Endometrium (tissue), 2 donors: ENCODE measurements at regions not wholly inside any gene's neighbourhood (a gene's known extent, or its start where the extent isn't known, plus 50 kb on each side); places are given as distances from the start of the nearest gene placed in this dataset.
"Not testable (repeated sequence)": the region's sequence is repeated elsewhere in the genome, so short reads cannot be mapped to it uniquely, and the experiment has no call there.

Experiments used
- FAIRE-seq: peaks from 2 replicates; lab custom pipeline; 2012; peaks lifted over from hg19 to GRCh38; lab: Jason Lieb, UNC
- donor health status: control.
- donor health status: control.

DNA sequence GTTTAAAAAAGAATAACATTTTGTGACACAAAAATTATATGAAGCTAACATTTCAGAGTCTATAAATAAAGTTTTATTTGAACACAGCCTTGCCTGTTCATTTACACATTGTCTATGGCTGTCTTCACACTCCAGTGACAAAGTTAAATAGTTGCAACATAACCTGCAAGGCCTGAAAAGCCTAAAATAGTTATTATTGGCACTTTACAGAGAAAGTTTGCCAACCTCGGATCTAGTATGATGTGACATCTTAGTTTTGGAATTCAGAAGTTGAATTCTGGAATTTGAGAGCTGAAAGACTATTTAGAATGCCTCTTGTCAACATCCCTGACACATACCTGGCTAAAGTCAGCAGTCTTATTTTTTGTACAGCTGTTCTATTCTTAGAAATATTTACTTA is 68.3 kb downstream of the DYRK2 start:
- no peak for FAIRE-seq

DNA sequence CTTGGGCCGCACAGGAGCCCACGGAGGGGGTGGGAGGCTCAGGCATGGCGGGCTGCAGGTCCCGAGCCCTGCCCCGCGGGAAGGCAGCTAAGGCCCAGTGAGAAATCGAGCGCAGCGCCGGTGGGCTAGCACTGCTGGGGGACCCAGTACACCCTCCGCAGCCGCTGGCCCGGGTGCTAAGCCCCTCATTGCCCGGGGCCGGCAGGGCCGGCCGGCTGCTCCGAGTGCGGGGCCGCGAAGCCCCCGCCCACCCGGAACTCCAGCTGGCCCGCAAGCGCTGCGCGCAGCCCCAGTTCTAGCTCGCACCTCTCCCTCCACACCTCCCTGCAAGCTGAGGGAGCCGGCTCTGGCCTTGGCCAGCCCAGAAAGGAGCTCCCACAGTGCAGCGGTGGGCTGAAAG is 70.8 kb downstream of the DYRK2 start:
- not testable (repeated sequence) for FAIRE-seq

GRCh38 chr12:67720351-67720856 is 71.9 kb downstream of the DYRK2 start:
- no peak for FAIRE-seq

GRCh38 chr12:67721248-67721647 is 72.7 kb downstream of the DYRK2 start:
- no peak for FAIRE-seq

GRCh38 chr12:67722296-67722695 is 73.8 kb downstream of the DYRK2 start:
- no peak for FAIRE-seq

DNA sequence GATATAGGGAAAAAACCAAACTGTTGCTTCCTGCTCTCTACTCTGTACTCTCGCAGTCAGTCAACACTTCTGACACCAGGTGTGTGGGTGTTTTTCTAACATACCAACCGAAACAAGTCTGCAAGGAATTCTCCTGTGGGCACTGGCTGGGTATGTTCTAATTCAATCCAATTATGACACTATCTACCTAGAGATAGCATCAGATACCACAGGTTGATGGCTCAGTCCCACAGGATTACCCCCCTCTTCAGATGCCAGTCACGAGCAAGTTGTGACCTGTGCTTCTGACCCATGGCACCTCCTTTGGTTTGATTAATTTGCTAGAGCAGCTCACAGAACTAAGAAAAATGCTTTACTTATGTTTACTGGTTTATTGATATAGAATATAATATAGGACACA is 78.3 kb downstream of the DYRK2 start:
- FAIRE-seq = no peak

- FAIRE-seq = peak; percentile 86
Observed at GRCh38 chr12:67727702-67728666, 79.4 kb downstream of the DYRK2 start.

DNA sequence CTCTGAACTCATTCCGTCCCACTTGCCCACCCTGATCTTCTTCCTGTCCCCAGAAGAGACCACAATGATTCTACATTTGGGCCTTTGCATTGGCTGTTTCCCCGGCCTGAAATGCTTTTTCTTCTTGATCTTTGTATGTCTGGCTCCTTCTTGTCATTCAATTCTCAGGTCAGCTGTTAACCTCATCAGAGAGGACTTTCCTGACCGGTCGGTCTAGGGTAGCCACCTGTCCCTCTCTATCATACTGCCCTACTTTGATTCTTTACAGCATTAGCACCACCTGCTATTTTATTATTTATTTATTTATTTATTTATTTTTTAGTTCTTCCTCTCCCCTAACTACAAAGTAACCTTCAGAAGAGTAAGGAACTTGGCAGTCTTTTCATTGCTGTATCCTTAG is 84.3 kb downstream of the DYRK2 start:
- FAIRE-seq = no peak

DNA sequence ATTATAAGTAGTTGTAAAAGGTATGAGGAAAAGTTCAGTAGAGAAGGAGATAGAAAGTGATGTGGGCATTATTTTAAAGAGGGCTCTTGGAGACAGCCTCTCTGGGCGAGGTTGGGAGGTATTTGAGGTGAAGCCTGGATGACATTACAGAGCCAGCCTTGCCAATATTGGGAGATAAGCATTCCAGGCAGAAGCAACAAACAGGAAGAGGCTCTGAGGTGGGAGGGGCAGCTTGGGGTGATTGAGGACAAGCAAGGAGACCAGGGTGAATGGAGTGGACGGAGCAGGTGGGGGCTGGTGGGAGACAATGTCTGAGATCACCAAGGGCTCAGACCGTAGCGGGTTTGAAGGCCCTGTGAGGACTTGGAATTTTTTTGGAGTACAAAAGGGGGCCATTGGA is 87.3 kb downstream of the DYRK2 start:
- no peak for FAIRE-seq

GRCh38 chr12:67740711-67741110 is 92.2 kb downstream of the DYRK2 start:
- FAIRE-seq = no peak

DNA sequence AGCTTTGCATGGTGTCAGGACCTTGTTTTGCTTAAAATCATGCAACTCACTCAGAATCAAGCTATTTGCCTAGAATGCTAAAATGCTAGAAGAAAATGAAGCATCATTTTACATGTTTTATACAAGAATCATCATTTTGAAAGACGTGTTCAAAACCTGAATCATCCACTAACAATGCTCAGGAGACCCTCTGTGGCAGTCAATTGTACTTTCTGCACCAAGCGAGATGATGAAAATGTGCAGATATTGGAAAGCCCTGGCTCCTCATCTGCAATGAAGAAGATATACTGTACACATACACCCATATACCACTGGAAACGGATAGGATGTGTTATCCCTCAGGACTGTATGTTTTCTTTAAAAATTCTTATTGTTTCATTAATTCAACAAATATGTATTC is 92.7 kb downstream of the DYRK2 start:
- no peak for FAIRE-seq

GRCh38 chr12:67742461-67742860 is 93.9 kb downstream of the DYRK2 start:
- no peak for FAIRE-seq

DNA sequence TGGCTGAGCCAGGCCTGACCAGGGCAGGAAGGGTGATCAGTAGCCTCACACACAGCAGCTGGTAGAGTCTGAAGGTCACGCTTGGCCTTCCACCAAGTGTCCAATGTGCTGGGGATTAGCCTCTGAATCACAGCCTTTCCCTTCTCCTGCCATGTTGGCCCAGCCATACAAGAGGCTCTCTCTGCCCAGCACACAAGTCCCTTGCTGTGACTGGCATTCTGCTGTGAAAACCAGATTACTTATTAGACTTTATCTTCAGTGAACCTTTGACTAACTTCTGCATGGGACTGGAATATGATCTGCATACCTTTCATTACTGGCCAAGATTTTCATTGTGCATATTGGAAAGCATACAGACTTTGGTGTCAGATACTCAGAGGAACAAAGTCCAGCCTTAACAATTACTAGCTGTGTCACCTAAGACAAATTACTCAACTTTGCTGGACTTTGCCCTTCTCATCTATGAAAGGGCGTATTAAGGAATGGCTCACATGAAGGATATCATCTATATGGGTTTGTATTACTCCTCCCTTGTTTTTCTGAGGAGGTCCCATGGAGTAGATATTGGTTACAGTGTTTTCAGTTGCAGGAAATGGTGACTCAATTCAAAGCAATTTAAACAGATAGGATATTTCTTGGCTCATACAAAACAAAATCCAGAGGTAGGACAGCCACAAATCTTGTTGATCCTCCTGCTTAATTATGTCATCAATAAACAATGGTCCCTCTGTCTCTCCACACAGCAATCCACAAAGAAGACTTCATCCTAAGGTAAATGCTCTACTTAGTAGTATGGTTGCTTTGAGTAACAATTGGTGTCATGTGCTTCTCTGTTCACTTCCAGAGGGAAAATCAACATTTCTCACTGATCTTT is 99.6 kb downstream of the DYRK2 start:
- FAIRE-seq = no peak

DNA sequence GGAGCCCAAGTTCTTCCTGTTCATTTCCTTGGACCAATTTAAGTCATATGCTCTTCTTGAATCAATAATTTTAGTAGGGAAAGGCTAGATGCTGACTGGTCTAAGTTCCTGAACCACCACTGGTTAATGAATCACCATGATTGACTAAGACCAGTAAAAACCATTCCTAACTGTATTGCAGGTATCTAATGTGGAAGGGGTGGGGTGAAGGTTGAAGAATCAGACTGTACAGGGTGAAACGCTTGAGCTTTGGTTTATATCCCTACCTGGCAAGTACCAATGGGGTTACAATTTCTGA is 100.1 kb downstream of the DYRK2 start:
- no peak for FAIRE-seq

GRCh38 chr12:67750513-67751183 is 102.1 kb downstream of the DYRK2 start:
- no peak for FAIRE-seq

DNA sequence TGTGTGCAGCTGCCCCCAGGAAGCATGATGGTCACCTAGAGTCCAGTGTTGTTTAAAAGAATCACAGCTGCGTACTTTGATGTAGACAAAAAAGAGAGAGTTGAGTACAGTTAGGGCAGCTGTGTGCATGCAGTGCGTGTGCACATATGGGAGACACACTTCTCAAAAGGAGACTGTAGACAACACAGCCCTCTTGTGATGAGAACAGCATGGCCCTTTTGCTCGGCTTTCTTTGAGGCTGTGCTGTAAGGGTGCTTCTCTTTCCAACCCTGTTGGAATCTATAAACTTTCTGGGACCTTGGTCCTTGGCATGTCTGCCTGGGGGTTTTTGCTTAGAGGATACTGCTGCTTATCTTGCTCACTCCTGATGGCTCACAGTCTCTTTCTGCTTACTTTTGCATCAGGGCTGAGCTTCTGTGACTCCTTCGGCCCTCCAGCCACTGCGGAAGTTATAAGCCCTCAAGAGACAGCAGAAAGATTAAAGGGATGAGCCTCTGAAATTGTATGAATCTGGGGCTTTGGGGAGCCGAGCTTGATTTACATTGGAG is 102.9 kb downstream of the DYRK2 start:
- FAIRE-seq = no peak

GRCh38 chr12:67752226-67752732 is 103.7 kb downstream of the DYRK2 start:
- no peak for FAIRE-seq

DNA sequence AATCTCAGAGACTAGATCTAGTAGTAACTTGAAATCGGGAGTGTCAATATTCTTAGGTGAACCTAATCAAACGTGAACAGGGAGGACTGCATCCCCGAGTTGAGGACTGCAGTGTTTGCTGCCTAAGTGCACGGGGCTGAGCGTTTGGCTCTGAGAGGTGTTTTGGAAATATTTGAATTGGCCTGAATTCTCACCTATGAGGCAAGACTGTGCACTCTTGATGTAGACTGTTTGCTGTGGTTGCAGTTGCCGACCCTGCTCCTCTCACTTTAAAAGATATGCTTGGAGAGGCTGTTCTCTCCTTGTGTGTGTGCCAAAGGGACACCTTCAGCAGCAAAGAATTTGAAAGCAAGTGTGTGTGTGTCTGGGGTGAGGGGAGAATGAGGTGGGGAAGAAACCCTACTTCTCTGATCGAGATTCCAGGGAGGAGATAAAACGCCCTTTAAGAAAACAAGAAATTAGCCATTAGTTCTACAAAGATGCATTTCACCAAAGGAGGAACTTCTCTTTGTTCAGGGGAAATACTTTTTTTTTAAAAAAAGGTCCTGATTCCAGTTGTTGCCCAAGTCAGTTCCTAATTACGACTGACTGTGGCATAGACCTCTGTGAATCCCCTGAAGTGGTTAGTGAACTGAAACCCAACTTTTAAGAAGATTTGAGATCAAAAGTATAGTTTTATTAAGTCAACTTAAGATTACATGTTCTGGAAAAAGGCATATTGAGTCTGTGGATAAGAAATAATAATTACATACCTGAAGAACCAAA is 106.6 kb downstream of the DYRK2 start:
- FAIRE-seq = no peak

- no peak for FAIRE-seq
Observed at GRCh38 chr12:67757651-67758050, 109.1 kb downstream of the DYRK2 start.

- no peak for FAIRE-seq
Observed at GRCh38 chr12:67758119-67758518, 109.6 kb downstream of the DYRK2 start.

DNA sequence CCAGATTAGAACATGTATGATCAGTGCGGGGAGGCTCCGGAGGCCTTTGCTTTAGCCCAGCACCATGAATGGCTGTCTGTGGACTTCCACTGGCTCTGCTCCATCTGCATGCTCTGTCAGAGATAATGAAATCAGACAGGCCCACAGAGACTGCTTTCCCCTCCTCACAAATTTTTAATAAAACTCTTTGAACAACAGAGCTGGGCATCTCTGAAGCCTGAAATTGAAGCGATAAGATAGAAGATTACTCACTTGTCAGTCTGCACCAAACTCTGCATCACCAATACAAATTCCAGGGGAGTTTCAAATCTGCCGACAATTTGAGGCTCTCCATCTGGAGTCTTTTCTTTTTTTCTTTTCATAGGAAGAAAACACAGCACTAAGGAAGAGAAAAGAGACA is 110.0 kb downstream of the DYRK2 start:
- FAIRE-seq = no peak
